Bronchial epithelial cell (primary cell): ENCODE measurements at regions not wholly inside any gene's neighbourhood (a gene's known extent, or its start where the extent isn't known, plus 50 kb on each side); places are given as distances from the start of the nearest gene placed in this dataset.
A peak's percentile ranks its signal among the peaks of the same experiment; 100 is the strongest.

Experiments used
- DNase-seq: peaks from one replicate; pipeline ENCODE4 v3.0.0-alpha.2; 2010; ENCODE audit warnings: low read depth
- FAIRE-seq: peaks from 2 replicates; lab custom pipeline; 2011; peaks lifted over from hg19 to GRCh38; lab: Jason Lieb, UNC
- H3K27me3 ChIP-seq: 2 replicates; pipeline ENCODE4 v1.5.1; 2011; ENCODE audit warnings: low read length; ENCODE audit not compliant: control insufficient read depth, insufficient read depth
- H3K36me3 ChIP-seq: 2 replicates; pipeline ENCODE4 v1.5.1; 2011; ENCODE audit warnings: low read length; ENCODE audit not compliant: control insufficient read depth, insufficient read depth
- H3K4me3 ChIP-seq: 2 replicates; pipeline ENCODE4 v1.5.1; 2011; ENCODE audit warnings: mild to moderate bottlenecking, low read depth, low read length, control low read depth
- TF ChIP-seq, protein P1 (sequence below): IDR thresholded peaks from 2 replicates; pipeline ENCODE4 v1.5.1; 2011; ENCODE audit warnings: mild to moderate bottlenecking, moderate library complexity, low read length, control low read depth, inconsistent platforms; ENCODE audit not compliant: insufficient read depth, severe bottlenecking

- Histone ChIP-seq H3K4me3 (no peak overlapping the region), H3K36me3 (no peaks in the 10 kb centered on the region), H3K27me3 (no peaks in the 10 kb centered on the region)
- TF ChIP-seq, protein P1, sequence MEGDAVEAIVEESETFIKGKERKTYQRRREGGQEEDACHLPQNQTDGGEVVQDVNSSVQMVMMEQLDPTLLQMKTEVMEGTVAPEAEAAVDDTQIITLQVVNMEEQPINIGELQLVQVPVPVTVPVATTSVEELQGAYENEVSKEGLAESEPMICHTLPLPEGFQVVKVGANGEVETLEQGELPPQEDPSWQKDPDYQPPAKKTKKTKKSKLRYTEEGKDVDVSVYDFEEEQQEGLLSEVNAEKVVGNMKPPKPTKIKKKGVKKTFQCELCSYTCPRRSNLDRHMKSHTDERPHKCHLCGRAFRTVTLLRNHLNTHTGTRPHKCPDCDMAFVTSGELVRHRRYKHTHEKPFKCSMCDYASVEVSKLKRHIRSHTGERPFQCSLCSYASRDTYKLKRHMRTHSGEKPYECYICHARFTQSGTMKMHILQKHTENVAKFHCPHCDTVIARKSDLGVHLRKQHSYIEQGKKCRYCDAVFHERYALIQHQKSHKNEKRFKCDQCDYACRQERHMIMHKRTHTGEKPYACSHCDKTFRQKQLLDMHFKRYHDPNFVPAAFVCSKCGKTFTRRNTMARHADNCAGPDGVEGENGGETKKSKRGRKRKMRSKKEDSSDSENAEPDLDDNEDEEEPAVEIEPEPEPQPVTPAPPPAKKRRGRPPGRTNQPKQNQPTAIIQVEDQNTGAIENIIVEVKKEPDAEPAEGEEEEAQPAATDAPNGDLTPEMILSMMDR, result no peak
- no peak for FAIRE-seq
- peak; percentile 12 for DNase-seq
These were observed 296.6 kb downstream of the ZNF621 start for GRCh38 chr3:40821315-40821714.

- H3K27me3 ChIP-seq, result no peaks in the 10 kb centered on the region
- H3K36me3 ChIP-seq, result no peaks in the 10 kb centered on the region
- FAIRE-seq (no peak), DNase-seq (no peak)
- TF ChIP-seq, protein P1, result no peak
- no peak overlapping the region for H3K4me3 ChIP-seq
These were observed 302.5 kb downstream of the ZNF621 start for GRCh38 chr3:40827226-40827625.

GRCh38 chr3:40827942-40828688 lies 303.4 kb downstream of the ZNF621 start:
- DNase-seq (peak; percentile 66), FAIRE-seq (no peak)
- no peaks in the 10 kb centered on the region for H3K36me3 ChIP-seq
- no peak overlapping the region for H3K4me3 ChIP-seq
- TF ChIP-seq, protein P1, result no peak
- no peaks in the 10 kb centered on the region for H3K27me3 ChIP-seq

DNA sequence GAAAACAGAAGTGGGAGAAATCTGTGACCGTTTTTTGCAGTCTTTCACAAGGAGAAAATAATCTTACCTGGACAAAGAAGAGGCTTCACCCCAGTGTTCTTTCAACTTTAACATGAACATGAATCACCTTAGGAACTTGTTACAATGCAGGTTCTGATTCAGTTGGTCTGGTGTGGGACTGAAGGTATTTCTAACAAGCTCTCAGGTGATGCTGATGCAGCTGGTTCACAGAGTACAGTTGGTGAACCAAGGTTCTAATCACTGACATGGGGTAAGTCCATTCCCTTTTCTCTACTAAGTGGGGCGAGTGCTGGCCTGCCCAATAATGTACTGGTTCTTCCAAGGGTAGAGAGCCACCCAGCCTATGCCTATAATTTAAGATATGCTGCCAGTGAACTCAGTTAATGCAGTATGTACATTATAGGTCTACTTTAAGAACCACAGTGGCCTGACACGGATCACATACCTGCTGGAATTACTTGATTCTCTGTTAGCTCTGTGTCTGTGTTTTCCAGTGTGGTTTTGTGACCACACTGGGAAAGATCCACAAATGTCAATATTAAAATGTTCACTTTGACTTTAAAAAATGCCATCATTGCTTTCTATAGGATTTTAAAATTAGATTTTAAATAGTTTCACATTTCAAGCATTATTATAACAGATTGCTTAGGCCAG lies 304.1 kb downstream of the ZNF621 start:
- peak; percentile 87 for DNase-seq
- Histone ChIP-seq H3K4me3 (no peak overlapping the region), H3K27me3 (no peaks in the 10 kb centered on the region), H3K36me3 (no peaks in the 10 kb centered on the region)
- FAIRE-seq, result no peak
- TF ChIP-seq, protein P1, result no peak

DNA sequence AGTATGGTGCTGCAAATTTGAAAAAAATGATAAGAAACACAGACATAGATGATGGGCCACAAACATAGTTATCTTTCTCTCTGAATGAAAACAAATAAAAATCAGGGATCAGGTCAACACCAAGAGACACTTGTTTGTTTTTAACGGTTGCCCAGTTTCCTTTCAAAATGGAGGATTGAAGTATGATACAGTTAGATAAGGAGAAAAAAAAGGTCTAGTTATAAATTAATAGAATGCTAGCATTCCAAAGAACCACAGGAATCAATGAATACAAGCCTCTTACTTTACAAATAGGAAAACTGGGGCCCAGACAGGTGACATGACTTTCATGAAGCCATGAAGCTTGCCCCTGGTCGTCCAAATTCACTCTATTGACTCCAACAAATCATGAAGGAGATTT lies 305.1 kb downstream of the ZNF621 start:
- no peak for FAIRE-seq
- TF ChIP-seq, protein P1, result no peak

More for the DNA sequence above, 305.1 kb downstream of the ZNF621 start:
- no peak for DNase-seq
- Histone ChIP-seq H3K36me3 (no peaks in the 10 kb centered on the region), H3K27me3 (no peaks in the 10 kb centered on the region), H3K4me3 (no peak overlapping the region)
